Breast epithelium (tissue), 4 donors: ENCODE measurements at regions not wholly inside any gene's neighbourhood (a gene's known extent, or its start where the extent isn't known, plus 50 kb on each side); places are given as distances from the start of the nearest gene placed in this dataset.
"Not testable (repeated sequence)": the region's sequence is repeated elsewhere in the genome, so short reads cannot be mapped to it uniquely, and the experiment has no call there.

Experiments
- DNase-seq, 2 donors: peaks; one replicate each; pipeline ENCODE4 v3.0.0-alpha.2; 2019; ENCODE audit warnings: low spot score in 2 of 2
- H3K27ac ChIP-seq, 2 donors: fragments of 200-600 bp; sonication (generic) in 1 of 2; one replicate each; pipeline ENCODE4 v1.5.1; 2016 to 2019; ENCODE audit warnings: mild to moderate bottlenecking in 1 of 2
- H3K27me3 ChIP-seq, 2 donors: fragments of 200-600 bp; sonication (generic) in 1 of 2; one replicate each; pipeline versions ENCODE4 v1.5.1 to v1.6.0; 2017 to 2019; ENCODE audit warnings: control low read depth in 1 of 2, mild to moderate bottlenecking in 1 of 2
- H3K36me3 ChIP-seq: fragments of 200-600 bp; one replicate; pipeline ENCODE4 v1.5.1; 2019
- H3K4me1 ChIP-seq, 2 donors: fragments of 200-600 bp; sonication (generic); one replicate each; pipeline ENCODE4 v1.5.1; 2016 to 2019; ENCODE audit warnings: control low read depth in 1 of 2
- H3K4me3 ChIP-seq, 3 donors: fragments of 200-600 bp; sonication (generic); 1 replicate in 2 of 3; 2 replicates in 1 of 3; pipeline ENCODE4 v1.5.1; 2016 to 2019; ENCODE audit warnings: mild to moderate bottlenecking in 3 of 3, moderate library complexity in 2 of 3
- H3K9me3 ChIP-seq, 2 donors: fragments of 200-600 bp; sonication (generic) in 1 of 2; one replicate each; pipeline ENCODE4 v1.5.1; 2016 to 2019; ENCODE audit warnings: control low read depth in 1 of 2
- POLR2A ChIP-seq: fragments of 450-650 bp; IDR thresholded peaks from one replicate; pipeline ENCODE4 v1.6.1; 2016; ENCODE audit warnings: antibody characterized with exemption, mild to moderate bottlenecking, moderate library complexity
- POLR2AphosphoS5 ChIP-seq, 3 donors: sonication (generic); formaldehyde crosslinking; IDR thresholded peaks; one replicate each; pipeline ENCODE4 v1.6.1; 2017; ENCODE audit warnings: antibody characterized with exemption in 3 of 3
- intact Hi-C: fragments of 100-400 bp; cut with DNase I; formaldehyde crosslinking; loops from one replicate; pipeline ENCODE4 v1.15.1; 2023; ENCODE audit warnings: low total_unique reads
- TF ChIP-seq, protein P1 (sequence below), 3 donors: fragments of 450-650 bp; IDR thresholded peaks; one replicate each; pipeline ENCODE4 v1.5.1; 2016 to 2017; ENCODE audit warnings: antibody characterized with exemption in 3 of 3, mild to moderate bottlenecking in 3 of 3, moderate library complexity in 3 of 3

DNA sequence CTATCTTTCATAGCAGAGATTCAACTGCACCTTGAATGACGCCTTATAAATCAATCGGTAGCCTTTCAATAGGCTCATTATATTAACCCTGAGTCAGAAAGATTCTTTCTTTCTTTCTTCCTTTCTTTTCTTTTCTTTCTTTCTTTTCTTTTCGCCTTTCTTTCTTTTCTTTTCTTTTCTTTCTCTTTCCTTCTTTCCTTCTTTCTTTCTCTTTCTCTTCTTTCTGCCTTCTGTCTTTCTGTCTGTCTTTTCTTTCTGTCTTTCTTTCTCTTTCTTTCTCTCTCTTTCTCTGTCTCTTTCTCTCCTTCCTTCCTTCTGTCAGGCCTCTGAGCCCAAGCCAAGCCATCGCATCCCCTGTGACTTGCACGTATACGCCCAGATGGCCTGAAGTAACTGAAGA is 86.0 kb upstream of the CLINT1 start:
- Histone ChIP-seq H3K9me3 (no peaks in the 10 kb centered on the region), H3K4me3 (no peak overlapping the region), H3K27ac (no peak overlapping the region), H3K4me1 (no peaks in the 10 kb centered on the region), H3K27me3 (no peaks in the 10 kb centered on the region), H3K36me3 (no peaks in the 10 kb centered on the region)
- intact Hi-C loops = no loop called here
- no peak for TF ChIP-seq POLR2A
- TF ChIP-seq, protein P1, sequence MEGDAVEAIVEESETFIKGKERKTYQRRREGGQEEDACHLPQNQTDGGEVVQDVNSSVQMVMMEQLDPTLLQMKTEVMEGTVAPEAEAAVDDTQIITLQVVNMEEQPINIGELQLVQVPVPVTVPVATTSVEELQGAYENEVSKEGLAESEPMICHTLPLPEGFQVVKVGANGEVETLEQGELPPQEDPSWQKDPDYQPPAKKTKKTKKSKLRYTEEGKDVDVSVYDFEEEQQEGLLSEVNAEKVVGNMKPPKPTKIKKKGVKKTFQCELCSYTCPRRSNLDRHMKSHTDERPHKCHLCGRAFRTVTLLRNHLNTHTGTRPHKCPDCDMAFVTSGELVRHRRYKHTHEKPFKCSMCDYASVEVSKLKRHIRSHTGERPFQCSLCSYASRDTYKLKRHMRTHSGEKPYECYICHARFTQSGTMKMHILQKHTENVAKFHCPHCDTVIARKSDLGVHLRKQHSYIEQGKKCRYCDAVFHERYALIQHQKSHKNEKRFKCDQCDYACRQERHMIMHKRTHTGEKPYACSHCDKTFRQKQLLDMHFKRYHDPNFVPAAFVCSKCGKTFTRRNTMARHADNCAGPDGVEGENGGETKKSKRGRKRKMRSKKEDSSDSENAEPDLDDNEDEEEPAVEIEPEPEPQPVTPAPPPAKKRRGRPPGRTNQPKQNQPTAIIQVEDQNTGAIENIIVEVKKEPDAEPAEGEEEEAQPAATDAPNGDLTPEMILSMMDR (IDR thresholded peaks at IDR 0.05) = no peak
- no peak for TF ChIP-seq POLR2AphosphoS5 (IDR thresholded peaks at IDR 0.05)
- DNase-seq = no peak

DNA sequence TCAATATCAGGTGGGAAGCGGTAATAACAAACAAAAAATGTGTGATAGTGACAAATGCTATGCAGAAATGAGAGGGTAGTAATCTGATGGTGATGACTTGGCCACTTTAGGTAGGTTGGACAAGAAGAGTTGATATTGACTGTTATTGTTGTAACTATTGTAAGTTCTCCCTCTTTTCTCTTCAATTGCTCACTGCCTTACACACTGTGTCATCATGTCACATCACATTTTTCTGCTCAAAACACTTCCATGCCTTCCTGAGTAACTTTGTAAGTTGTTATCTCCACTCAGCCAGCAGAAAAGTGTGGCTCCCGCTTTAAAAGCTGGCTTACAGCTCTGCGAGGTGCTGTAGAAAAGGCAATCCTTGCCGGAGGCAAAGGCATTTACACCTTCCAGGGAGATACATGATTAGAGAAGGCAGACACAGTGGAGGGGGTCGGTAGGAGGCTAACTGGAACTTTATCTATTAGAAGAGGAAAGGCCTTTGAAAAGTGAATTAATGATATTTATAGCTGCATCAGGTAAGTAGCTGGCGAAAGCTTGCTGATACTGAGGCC is 85.2 kb upstream of the CLINT1 start:
- H3K4me3 ChIP-seq = no peak overlapping the region
- no peak overlapping the region for H3K27ac ChIP-seq
- TF ChIP-seq, protein P1 (IDR thresholded peaks at IDR 0.05) = no peak
- no peak for TF ChIP-seq POLR2A
- TF ChIP-seq POLR2AphosphoS5 (IDR thresholded peaks at IDR 0.05) = no peak
- no peaks in the 10 kb centered on the region for H3K9me3 ChIP-seq
- no peaks in the 10 kb centered on the region for H3K4me1 ChIP-seq
- no peaks in the 10 kb centered on the region for H3K36me3 ChIP-seq
- DNase-seq = no peak
- intact Hi-C loops = no loop called here
- no peaks in the 10 kb centered on the region for H3K27me3 ChIP-seq

DNA sequence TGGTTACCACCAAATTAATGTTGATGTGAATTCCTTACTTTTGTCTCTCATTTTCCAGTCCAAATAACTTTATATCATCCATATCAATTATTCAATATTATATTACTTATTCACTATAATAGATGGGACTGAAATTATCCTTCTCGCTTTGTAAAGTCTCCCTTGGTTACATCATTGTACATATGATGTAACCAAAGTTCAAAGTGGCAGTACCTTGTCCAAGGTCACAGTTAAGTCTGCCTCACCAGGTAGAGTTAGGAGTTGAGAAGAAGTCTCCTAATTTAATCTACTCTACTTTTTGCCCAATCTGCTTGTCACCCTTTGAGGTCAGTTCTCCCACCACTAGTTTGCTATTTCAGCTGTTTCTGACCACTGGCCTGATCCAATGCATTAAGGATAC is 83.7 kb upstream of the CLINT1 start:
- H3K9me3 ChIP-seq = no peaks in the 10 kb centered on the region
- no peaks in the 10 kb centered on the region for H3K27me3 ChIP-seq
- no peaks in the 10 kb centered on the region for H3K4me1 ChIP-seq
- intact Hi-C loops = no loop called here
- TF ChIP-seq, protein P1 (IDR thresholded peaks at IDR 0.05) = no peak
- TF ChIP-seq POLR2A (no peak), POLR2AphosphoS5 (IDR thresholded peaks at IDR 0.05) (no peak)
- no peak overlapping the region for H3K4me3 ChIP-seq
- DNase-seq = no peak
- no peak overlapping the region for H3K27ac ChIP-seq
- H3K36me3 ChIP-seq = no peaks in the 10 kb centered on the region

DNA sequence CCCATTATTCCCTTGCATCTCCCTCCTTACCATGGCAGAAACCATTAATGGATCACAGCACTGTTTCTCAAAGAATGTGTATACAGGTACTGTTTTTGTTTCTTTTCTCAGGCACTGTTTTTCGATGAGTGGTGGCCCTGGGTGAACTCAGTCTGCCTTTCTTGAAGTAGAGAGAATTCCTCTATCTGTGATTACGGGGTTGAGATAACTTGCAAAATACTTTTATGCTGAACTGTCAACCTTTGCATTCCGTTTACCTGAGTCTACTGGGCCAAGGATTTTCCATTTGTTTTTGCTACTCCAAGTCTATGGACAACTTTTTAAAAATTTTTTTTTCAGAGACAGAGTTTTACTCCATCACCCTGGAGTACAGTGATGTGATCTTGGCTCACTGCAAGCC is 82.7 kb upstream of the CLINT1 start:
- no peak overlapping the region for H3K27ac ChIP-seq
- TF ChIP-seq POLR2A (no peak), POLR2AphosphoS5 (IDR thresholded peaks at IDR 0.05) (no peak)
- no peak overlapping the region for H3K4me3 ChIP-seq
- no peaks in the 10 kb centered on the region for H3K4me1 ChIP-seq
- H3K9me3 ChIP-seq = no peaks in the 10 kb centered on the region
- H3K36me3 ChIP-seq = no peaks in the 10 kb centered on the region
- no peaks in the 10 kb centered on the region for H3K27me3 ChIP-seq
- intact Hi-C loops = no loop called here
- no peak for DNase-seq

DNA sequence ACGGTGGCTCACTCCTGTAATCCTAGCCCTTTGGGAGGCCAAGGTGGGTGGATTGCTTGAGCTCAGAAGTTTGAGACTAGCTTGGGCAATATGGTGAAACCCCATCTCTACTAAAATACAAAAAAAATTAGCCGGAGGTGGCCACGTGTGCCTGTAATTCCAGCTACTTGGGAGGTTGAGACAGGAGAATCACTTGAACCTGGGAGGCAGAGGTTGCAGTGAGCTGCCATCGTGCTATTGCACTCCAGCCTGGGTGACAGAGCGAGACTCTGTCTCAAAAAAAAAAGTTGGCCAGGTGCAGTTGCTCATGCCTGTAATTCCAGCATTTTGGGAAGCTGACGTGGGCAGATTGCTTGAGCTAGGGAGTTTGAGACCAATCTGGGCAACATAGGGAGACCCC is 79.2 kb upstream of the CLINT1 start:
- intact Hi-C loops, H3K27me3 ChIP-seq: not testable (repeated sequence)

DNA sequence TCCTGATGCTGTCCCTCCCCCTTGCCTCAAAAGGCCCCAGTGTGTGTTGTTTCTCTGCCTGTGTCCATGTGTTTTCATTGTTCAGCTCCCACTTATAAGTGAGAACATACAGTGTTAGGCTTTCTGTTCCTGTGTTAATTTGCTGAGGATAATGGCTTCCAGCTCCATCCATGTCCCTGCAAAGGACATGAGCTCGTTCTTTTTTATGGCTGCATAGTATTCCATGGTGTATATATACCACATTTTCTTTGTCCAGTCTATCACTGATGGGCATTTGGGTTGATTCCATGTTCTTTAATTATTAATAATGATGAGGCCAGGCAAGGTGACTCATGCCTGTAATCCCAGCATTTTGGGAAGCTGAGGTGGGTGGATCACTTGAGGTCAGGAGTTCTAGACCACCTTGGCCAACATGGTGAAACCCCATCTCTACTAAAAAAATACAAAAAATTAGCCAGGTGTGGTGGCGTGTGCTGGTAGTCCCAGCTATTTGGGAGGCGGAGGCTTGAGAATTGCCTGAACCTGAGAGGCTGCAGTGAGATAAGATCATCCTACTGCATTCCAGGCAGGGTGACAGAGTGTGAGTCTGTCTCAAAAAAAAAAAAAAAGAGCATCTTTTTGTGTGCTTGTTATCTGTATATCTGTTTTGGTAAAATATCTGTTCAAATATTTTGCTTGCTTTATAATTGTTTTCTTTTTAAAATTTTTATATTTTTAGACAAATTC is 78.0 kb upstream of the CLINT1 start:
- H3K9me3 ChIP-seq, intact Hi-C loops, H3K27me3 ChIP-seq, H3K36me3 ChIP-seq, H3K4me3 ChIP-seq, H3K4me1 ChIP-seq, DNase-seq, H3K27ac ChIP-seq: not testable (repeated sequence)

More for the DNA sequence above, 79.2 kb upstream of the CLINT1 start:
- not testable (repeated sequence) for H3K27ac ChIP-seq, H3K36me3 ChIP-seq, H3K9me3 ChIP-seq, H3K4me1 ChIP-seq, DNase-seq, H3K4me3 ChIP-seq
